ENCODE measurements at regions not wholly inside any gene's neighbourhood (a gene's known extent, or its start where the extent isn't known, plus 50 kb on each side); places are given as distances from the start of the nearest gene placed in this dataset.
"Not testable (repeated sequence)": the region's sequence is repeated elsewhere in the genome, so short reads cannot be mapped to it uniquely, and the experiment has no call there.

GRCh38 chr2:199057936-199058335, 399.8 kb downstream of the SATB2 start:
- DNase-seq (ENCODE audit: missing footprints) (no peak), ATAC-seq (no peak)
- intact Hi-C loops (cut with DNase I): no loop called here

GRCh38 chr2:199055336-199055735, 402.4 kb downstream of the SATB2 start:
- intact Hi-C loops (cut with DNase I): no loop called here
- ATAC-seq (no peak), DNase-seq (ENCODE audit: missing footprints) (no peak)

- DNase-seq (ENCODE audit: missing footprints): no peak
- ATAC-seq: no peak
- intact Hi-C loops (cut with DNase I): no loop called here
Measured at GRCh38 chr2:199042660-199043379, 414.9 kb downstream of the SATB2 start.

DNA sequence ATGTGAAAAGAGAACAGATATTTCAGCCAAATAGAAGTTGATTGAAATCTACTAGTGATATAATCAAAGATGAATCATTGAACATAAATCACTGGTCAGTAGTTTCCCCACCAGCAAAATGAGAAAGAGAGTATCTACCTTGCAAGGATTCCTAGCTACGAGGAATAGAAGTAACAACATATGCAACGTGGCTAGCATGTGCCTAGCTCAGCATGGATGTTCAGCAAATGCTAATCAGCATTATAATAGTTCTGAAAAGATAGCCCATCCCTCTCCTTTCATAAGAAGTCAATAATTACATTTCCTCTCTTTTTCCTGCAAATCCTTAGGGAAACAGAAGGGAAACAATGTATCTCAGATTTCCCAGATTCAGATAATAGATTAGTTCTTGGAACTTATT, 417.2 kb downstream of the SATB2 start:
- intact Hi-C loops (cut with DNase I): no loop called here
- ATAC-seq (no peak), DNase-seq (ENCODE audit: missing footprints) (no peak)

GRCh38 chr2:199033761-199034160, 424.0 kb downstream of the SATB2 start:
- DNase-seq (ENCODE audit: missing footprints); intact Hi-C loops (cut with DNase I); ATAC-seq: not testable (repeated sequence)

DNA sequence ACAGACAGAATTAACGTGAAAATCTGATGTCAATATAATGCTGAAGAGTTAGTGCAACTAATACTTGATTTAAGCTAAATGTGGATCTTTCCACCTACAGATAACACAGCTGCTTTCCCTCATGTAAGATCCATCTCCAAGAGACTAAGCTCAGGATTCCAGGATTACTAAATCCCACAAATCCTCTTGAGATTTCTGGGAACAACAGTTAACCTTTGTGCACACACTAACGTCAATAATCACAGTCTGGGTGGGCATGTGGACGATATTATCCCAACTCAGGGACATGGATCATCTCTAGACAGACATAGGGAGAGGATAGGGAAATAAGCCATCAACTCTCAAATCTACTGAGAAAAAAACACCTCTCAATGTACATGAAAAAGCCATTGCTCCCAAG, 432.6 kb downstream of the SATB2 start:
- no peak for ATAC-seq
- intact Hi-C loops (cut with DNase I): no loop called here
- DNase-seq (ENCODE audit: missing footprints): no peak

- no peak for ATAC-seq
- no peak for DNase-seq (ENCODE audit: missing footprints)
- intact Hi-C loops (cut with DNase I): no loop called here
Measured at GRCh38 chr2:199024224-199024623, 433.5 kb downstream of the SATB2 start.

GRCh38 chr2:199019898-199020507, 437.7 kb downstream of the SATB2 start:
- DNase-seq (ENCODE audit: missing footprints): no peak
- no peak for ATAC-seq
- intact Hi-C loops (cut with DNase I): no loop called here

- ATAC-seq: no peak
- DNase-seq (ENCODE audit: missing footprints): no peak
- intact Hi-C loops (cut with DNase I): no loop called here
Measured at GRCh38 chr2:199018826-199019225, 438.9 kb downstream of the SATB2 start.

GRCh38 chr2:199015072-199015471, 442.7 kb downstream of the SATB2 start:
- ATAC-seq: no peak
- no peak for DNase-seq (ENCODE audit: missing footprints)
- intact Hi-C loops (cut with DNase I): no loop called here

GRCh38 chr2:199014226-199014625, 443.5 kb downstream of the SATB2 start:
- ATAC-seq: no peak
- DNase-seq (ENCODE audit: missing footprints): no peak
- intact Hi-C loops (cut with DNase I): no loop called here

DNA sequence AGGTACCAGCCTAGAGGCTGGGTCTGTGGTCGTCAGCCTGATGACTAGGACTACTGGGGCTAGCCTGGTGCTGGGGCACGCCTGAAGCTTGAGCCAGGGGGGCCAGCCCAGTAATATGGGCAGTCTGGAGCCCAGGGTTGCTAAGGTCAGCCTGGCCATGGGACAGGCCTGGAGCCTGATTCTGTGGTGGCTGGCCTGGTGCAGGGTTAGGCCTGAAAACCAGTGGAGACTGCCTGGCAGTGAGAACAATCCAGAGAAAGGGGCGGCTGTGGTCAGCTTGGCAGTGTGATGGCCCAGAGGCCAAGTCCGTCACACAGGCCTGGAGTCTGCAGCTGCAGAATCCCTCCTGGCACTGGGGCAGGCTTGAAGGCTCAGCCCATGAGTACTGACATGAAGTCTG, 445.8 kb downstream of the SATB2 start:
- ATAC-seq (no peak), DNase-seq (ENCODE audit: missing footprints) (no peak)
- intact Hi-C loops (cut with DNase I): no loop called here

- intact Hi-C loops (cut with DNase I): no loop called here
- no peak for ATAC-seq
- no peak for DNase-seq (ENCODE audit: missing footprints)
Measured at GRCh38 chr2:198994678-198995077, 463.1 kb downstream of the SATB2 start.

- intact Hi-C loops (cut with DNase I): no loop called here
- DNase-seq (ENCODE audit: missing footprints): no peak
- ATAC-seq: no peak
Measured at GRCh38 chr2:198991431-198991830, 466.3 kb downstream of the SATB2 start.

- intact Hi-C loops (cut with DNase I): no loop called here
- ATAC-seq (no peak), DNase-seq (ENCODE audit: missing footprints) (no peak)
Measured at GRCh38 chr2:198975779-198976178, 482.0 kb downstream of the SATB2 start.

GRCh38 chr2:198973785-198974184, 484.0 kb downstream of the SATB2 start:
- intact Hi-C loops (cut with DNase I): no loop called here
- no peak for DNase-seq (ENCODE audit: missing footprints)
- no peak for ATAC-seq

DNA sequence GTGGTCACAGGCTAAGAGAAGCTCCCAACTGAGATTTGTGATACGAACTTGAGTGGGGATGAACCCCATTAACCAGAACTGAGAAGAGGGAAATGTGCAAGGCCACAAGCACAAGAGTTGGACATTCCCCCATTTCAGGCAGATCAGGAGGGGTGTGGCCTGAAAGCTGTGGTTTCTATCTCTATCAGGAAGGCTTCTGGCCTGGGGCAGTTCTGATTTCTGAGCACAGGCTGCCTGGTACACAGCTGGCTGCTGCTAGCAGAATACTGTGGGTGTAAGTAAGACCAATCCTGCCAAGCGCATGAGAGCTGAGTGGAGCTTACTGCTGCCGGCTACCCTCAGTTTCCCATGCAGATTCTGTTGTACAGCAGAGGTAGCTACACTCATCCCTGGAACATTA, 484.6 kb downstream of the SATB2 start:
- ATAC-seq (no peak), DNase-seq (ENCODE audit: missing footprints) (no peak)
- intact Hi-C loops (cut with DNase I): no loop called here

DNA sequence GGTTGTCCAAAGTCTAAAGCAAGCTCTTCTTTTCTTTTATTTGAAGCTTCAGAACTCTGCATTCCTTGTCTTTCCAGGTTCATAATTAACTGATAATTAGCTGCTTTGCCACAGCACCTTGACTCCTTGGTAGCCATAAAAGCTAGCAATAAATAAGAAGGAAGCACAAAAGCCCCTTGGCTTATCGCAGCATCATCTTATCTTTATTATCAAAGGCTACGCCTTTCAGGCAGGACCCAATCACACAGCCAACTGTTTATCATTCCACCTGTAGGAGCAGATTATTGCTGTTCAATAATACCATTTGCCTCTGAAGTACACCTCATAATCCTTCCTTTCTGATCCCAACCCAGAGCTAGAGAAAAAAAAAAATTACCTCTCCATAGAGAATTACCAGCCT, 489.2 kb downstream of the SATB2 start:
- intact Hi-C loops (cut with DNase I): no loop called here
- DNase-seq (ENCODE audit: missing footprints) (no peak), ATAC-seq (no peak)

DNA sequence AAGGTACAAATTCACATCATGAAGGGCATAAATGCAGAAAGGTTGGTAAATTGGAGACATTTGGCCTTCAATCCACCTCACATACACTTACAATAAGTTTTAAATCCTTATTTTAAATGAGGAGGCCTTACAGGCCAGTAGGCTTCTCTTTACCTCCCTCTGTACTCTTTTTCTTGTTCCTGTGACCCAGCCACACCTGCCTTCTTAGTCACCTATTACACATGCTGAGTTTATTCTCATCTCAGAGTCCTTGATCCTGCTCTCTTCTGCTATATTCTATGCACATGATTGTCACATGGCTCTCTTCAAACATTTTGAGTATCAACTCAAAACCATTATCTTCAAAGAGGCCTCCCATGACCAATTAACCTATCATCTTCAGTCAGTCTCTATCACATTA, 491.5 kb downstream of the SATB2 start:
- DNase-seq (ENCODE audit: missing footprints) (no peak), ATAC-seq (no peak)
- intact Hi-C loops (cut with DNase I): no loop called here

DNA sequence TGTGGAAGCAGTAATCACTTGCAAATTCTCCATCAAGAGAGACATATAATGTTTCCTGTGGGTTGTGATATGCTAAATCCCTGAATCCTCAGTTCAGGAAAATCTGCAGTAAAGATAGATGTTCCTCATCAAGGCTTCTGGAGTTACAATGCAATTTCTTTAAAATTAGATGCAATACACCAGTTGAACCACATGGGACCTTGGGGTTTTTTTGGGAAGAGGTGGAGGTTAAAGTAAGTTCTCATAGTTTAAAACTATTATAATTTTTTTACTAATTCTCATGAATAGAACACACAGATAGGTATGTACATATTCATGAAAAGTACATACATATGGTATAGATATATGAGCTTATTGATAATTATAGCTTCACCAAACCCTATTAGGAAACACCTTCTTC, 496.2 kb downstream of the SATB2 start:
- DNase-seq (ENCODE audit: missing footprints): no peak
- intact Hi-C loops (cut with DNase I): no loop called here
- no peak for ATAC-seq

DNA sequence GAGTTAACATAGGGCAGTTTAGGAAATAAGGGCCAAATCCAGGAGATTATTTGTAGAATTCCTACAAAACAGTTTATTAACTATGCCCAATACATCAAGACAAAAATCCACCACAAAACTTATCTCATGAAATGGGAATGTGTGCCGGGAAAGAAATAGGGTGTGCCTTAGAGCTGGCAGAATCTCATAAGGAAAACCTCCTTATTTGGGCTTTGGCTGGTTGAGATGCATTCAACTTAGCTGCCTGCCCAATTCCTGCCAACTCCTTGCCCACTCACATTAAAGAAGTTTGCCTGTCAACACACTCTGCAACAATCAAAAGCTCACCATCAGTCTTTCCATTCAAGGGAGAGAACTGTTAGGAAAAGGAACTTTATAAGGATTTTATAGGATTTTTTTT, 500.6 kb downstream of the SATB2 start:
- DNase-seq (ENCODE audit: missing footprints): no peak
- intact Hi-C loops (cut with DNase I): no loop called here
- no peak for ATAC-seq
